ENCODE measurements at regions not wholly inside any gene's neighbourhood (a gene's known extent, or its start where the extent isn't known, plus 50 kb on each side); places are given as distances from the start of the nearest gene placed in this dataset.

GRCh38 chr4:147160908-147161513 is 215.3 kb upstream of the TTC29 start:
- H3K4me1 ChIP-seq (replicated peaks in 1 of 2; ENCODE audit: control insufficient read depth in 2 of 2, insufficient read depth in 2 of 2, low read length in 2 of 2), result peaks cover 0 to 4% of the 10 kb centered on the region in 2 experiments; a peak in 1 of 5 replicates
- POLR2A ChIA-PET, result no interaction called here
- FAIRE-seq (peak; percentile 88), DNase-seq (ENCODE audit: extremely low read depth in 1 of 4, low spot score in 3 of 4) (peak; percentile 43 to 53 (median 52)), ATAC-seq (peak; percentile 88)
- H4K20me1 ChIP-seq (replicated peaks; ENCODE audit: control insufficient read depth, insufficient read depth, low read length), result no peaks in the 10 kb centered on the region
- no peak overlapping the region for H3K4me3 ChIP-seq
- no peaks in the 10 kb centered on the region for H3K9me1 ChIP-seq (ENCODE audit: control insufficient read depth, insufficient read depth, low read length)
- H3K4me2 ChIP-seq (ENCODE audit: insufficient read depth, low read length), result no peak overlapping the region
- no peak overlapping the region for H3K27ac ChIP-seq (ENCODE audit: extremely low read depth, low read depth, low read length)
- BruUV-seq (replicated peaks), result no TSS peak
- no peaks in the 10 kb centered on the region for H3K79me2 ChIP-seq (ENCODE audit: control insufficient read depth, insufficient read depth, low read length)
- CTCF ChIA-PET (ENCODE audit: low intra/inter-chr PET ratio), result interaction anchor here (0.6 to 2.2 kb wide), 3 partner anchors 425 to 706 kb away, joined by 3 to 7 read pairs (median 3); no protein-coding TSS in a partner anchor
- intact Hi-C loops (cut with micrococcal nuclease), result loop anchor here (1.0 to 5.0 kb wide), 2 partner anchors 429 to 706 kb away; no protein-coding TSS in a partner anchor
- H2AFZ ChIP-seq (ENCODE audit: low read depth, low read length), result no peak overlapping the region
- H3K36me3 ChIP-seq (ENCODE audit: control insufficient read depth, insufficient read depth, low read length), result no peaks in the 10 kb centered on the region
- no peaks in the 10 kb centered on the region for H3K9me3 ChIP-seq (replicated peaks; ENCODE audit: control insufficient read depth, insufficient read depth, low read depth, low read length)
- in situ Hi-C loops (cut with MboI), result loop anchor here (10.0 kb wide), 1 partner anchor 434 kb away; no protein-coding TSS in a partner anchor
- H3K9ac ChIP-seq (ENCODE audit: insufficient read depth in 1 of 2, low read depth in 2 of 2, low read length in 2 of 2), result no peak overlapping the region
- H3K27me3 ChIP-seq (ENCODE audit: control insufficient read depth in 2 of 2, insufficient read depth in 2 of 2, low read length in 2 of 2), result peaks cover 0 to 6% of the 10 kb centered on the region in 2 experiments; a peak in 1 of 5 replicates
- WGBS (ENCODE audit: insufficient coverage, low coverage, missing lambda C conversion rate), result 2% methylated on average over 3 of the region's 3 CpGs
- TF ChIP-seq LARP7 (IDR thresholded peaks at IDR 0.05), result no peak
- TF ChIP-seq TAF7 (tag; IDR thresholded peaks at IDR 0.05), result no peak
- TF ChIP-seq, protein P1, sequence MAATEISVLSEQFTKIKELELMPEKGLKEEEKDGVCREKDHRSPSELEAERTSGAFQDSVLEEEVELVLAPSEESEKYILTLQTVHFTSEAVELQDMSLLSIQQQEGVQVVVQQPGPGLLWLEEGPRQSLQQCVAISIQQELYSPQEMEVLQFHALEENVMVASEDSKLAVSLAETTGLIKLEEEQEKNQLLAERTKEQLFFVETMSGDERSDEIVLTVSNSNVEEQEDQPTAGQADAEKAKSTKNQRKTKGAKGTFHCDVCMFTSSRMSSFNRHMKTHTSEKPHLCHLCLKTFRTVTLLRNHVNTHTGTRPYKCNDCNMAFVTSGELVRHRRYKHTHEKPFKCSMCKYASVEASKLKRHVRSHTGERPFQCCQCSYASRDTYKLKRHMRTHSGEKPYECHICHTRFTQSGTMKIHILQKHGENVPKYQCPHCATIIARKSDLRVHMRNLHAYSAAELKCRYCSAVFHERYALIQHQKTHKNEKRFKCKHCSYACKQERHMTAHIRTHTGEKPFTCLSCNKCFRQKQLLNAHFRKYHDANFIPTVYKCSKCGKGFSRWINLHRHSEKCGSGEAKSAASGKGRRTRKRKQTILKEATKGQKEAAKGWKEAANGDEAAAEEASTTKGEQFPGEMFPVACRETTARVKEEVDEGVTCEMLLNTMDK (IDR thresholded peaks at IDR 0.05; ENCODE audit: borderline replicate concordance, insufficient read depth, low read depth, low read length, poor library complexity, severe bottlenecking), result peak; percentile 32
- TF ChIP-seq REST (IDR thresholded peaks at IDR 0.05; ENCODE audit: borderline replicate concordance), result peak; percentile 34; the same call in 1 of the 2 replicates
- no peak for TF ChIP-seq REST (CRISPR knock-in tag; IDR thresholded peaks at IDR 0.05; ENCODE audit: low read depth)
- TF ChIP-seq CREBBP (IDR thresholded peaks at IDR 0.05; ENCODE audit: low read depth, low read length), result no peak
- TF ChIP-seq VEZF1 (CRISPR knock-in tag; IDR thresholded peaks at IDR 0.05), result 0 out of 2 replicates have a peak, but pooled peaks have one; percentile 24
- TF ChIP-seq RAD21 (CRISPR knock-in tag; conservative IDR thresholded peaks at IDR 0.05 in 1 of 2, IDR thresholded peaks at IDR 0.05 in 1 of 2), result peak; percentile 48 to 54
- TF ChIP-seq SMC3 (conservative IDR thresholded peaks at IDR 0.05; ENCODE audit: insufficient read depth, low read depth, low read length), result peak; percentile 59
- TF ChIP-seq NFXL1 (CRISPR knock-in tag; IDR thresholded peaks at IDR 0.05), result no peak
